K562 (cell line): ENCODE measurements at regions not wholly inside any gene's neighbourhood (a gene's known extent, or its start where the extent isn't known, plus 50 kb on each side); places are given as distances from the start of the nearest gene placed in this dataset.

Source experiments
- ATAC-seq: fragments of 200-7000 bp; cut with Tn5 transposase; 3 replicates; pipeline ENCODE4 v1.9.1; 2020; ENCODE audit warnings: moderate library complexity
- BruUV-seq: library from RNA; stranded (reverse); fragments of 400-500 nt; replicated peaks from 2 replicates; lab custom pipeline; 2021; lab: Mats Ljungman, UMichigan
- CTCF ChIA-PET: fragments of 300-600 bp; formaldehyde crosslinking; extraction: SDS; loops from one replicate; lab custom pipeline; 2021; ENCODE audit warnings: low intra/inter-chr PET ratio; lab: Yijun Ruan, JAX
- POLR2A ChIA-PET: fragments of 300-600, 350-650 bp; sonication (Branson Sonifier 250); formaldehyde crosslinking; extraction: SDS; loops from one replicate; lab custom pipeline; 2021; ENCODE audit warnings: antibody characterized with exemption, inconsistent platforms; lab: Yijun Ruan, JAX
- DNase-seq, 4 experiments: peaks; one replicate each; pipeline versions ENCODE4 v3.0.0 to v3.0.0-alpha.2; 2011 to 2018; ENCODE audit warnings: low spot score in 3 of 4, mixed read lengths in 3 of 4; ENCODE audit errors: extremely low read depth in 1 of 4
- FAIRE-seq: peaks from 2 replicates; lab custom pipeline; 2011; peaks lifted over from hg19 to GRCh38; lab: Jason Lieb, UNC
- H2AFZ ChIP-seq: 2 replicates; pipeline ENCODE4 v1.6.0; 2011; ENCODE audit warnings: low read depth, low read length, control low read depth, inconsistent platforms
- H3K27ac ChIP-seq: fragments of 200-600 bp; 3 replicates; pipeline ENCODE4 v1.8.0; 2011; ENCODE audit warnings: low read depth, mild to moderate bottlenecking, control low read depth, inconsistent platforms, low read length, moderate library complexity, mixed read lengths; ENCODE audit errors: extremely low read depth
- H3K27me3 ChIP-seq, 2 experiments: fragments of 300-600 bp in 1 of 2; 2 replicates in 1 of 2; 3 replicates in 1 of 2; pipeline versions ENCODE4 v1.6.0 to v1.8.0; 2011; ENCODE audit warnings: inconsistent platforms in 2 of 2, low read length in 2 of 2, mild to moderate bottlenecking in 1 of 2, mixed read lengths in 1 of 2, moderate library complexity in 1 of 2; ENCODE audit not compliant: control insufficient read depth in 2 of 2, insufficient read depth in 2 of 2
- H3K36me3 ChIP-seq: fragments of 300-600 bp; 3 replicates; pipeline ENCODE4 v1.8.0; 2011; ENCODE audit warnings: mild to moderate bottlenecking, low read length, inconsistent platforms; ENCODE audit not compliant: control insufficient read depth, insufficient read depth
- H3K4me1 ChIP-seq, 2 experiments: fragments of 200-600 bp in 1 of 2; replicated peaks in 1 of 2; 2 replicates in 1 of 2; 3 replicates in 1 of 2; pipeline versions ENCODE4 v1.5.1 to v1.8.0; 2011; ENCODE audit warnings: inconsistent platforms in 2 of 2, low read length in 2 of 2, mild to moderate bottlenecking in 1 of 2, mixed read lengths in 1 of 2, moderate library complexity in 1 of 2; ENCODE audit not compliant: control insufficient read depth in 2 of 2, insufficient read depth in 2 of 2
- H3K4me2 ChIP-seq: 2 replicates; pipeline ENCODE4 v1.6.1; 2011; ENCODE audit warnings: low read length, control low read depth, inconsistent platforms, mixed read lengths; ENCODE audit not compliant: insufficient read depth
- H3K4me3 ChIP-seq: fragments of 200-600 bp; sonication (generic), shearing (Covaris generic); 2 replicates; pipeline ENCODE4 v1.5.1; 2016; ENCODE audit warnings: control low read depth, inconsistent platforms
- H3K79me2 ChIP-seq: fragments of 200-600 bp; 3 replicates; pipeline ENCODE4 v1.8.0; 2011; ENCODE audit warnings: low read length, inconsistent platforms; ENCODE audit not compliant: control insufficient read depth, insufficient read depth
- H3K9ac ChIP-seq, 2 experiments: 2 replicates each; pipeline versions ENCODE4 v1.6.0 to v1.6.1; 2011; ENCODE audit warnings: low read depth in 2 of 2, low read length in 2 of 2, control low read depth in 1 of 2, inconsistent platforms in 1 of 2, mild to moderate bottlenecking in 1 of 2, mixed read lengths in 1 of 2; ENCODE audit not compliant: insufficient read depth in 1 of 2
- H3K9me1 ChIP-seq: one replicate; pipeline ENCODE4 v1.6.0; 2011; ENCODE audit warnings: inconsistent platforms, mild to moderate bottlenecking, low read length, moderate library complexity; ENCODE audit not compliant: control insufficient read depth, insufficient read depth
- H3K9me3 ChIP-seq: replicated peaks from 2 replicates; pipeline ENCODE4 v1.5.1; 2011; ENCODE audit warnings: low read depth, low read length, inconsistent platforms; ENCODE audit not compliant: control insufficient read depth, insufficient read depth
- H4K20me1 ChIP-seq: replicated peaks from 2 replicates; pipeline ENCODE4 v1.6.1; 2011; ENCODE audit warnings: low read length, inconsistent platforms, mixed read lengths; ENCODE audit not compliant: control insufficient read depth, insufficient read depth
- BDP1 ChIP-seq: IDR thresholded peaks from 3 replicates; pipeline ENCODE4 v1.6.1; 2011; ENCODE audit not compliant: insufficient read length, insufficient read depth
- BRD9 ChIP-seq: fragments of 450-650 bp; IDR thresholded peaks from 2 replicates; pipeline ENCODE4 v1.6.1; 2018; ENCODE audit warnings: low read depth; ENCODE audit not compliant: partially characterized antibody
- CBX5 ChIP-seq: IDR thresholded peaks from 2 replicates; pipeline ENCODE4 v1.6.1; 2014; ENCODE audit warnings: low read depth, borderline replicate concordance
- JUND ChIP-seq, 2 experiments: IDR thresholded peaks; 2 replicates in 1 of 2; 3 replicates in 1 of 2; pipeline ENCODE4 v1.6.1; 2011; ENCODE audit warnings: borderline replicate concordance in 2 of 2, low read depth in 2 of 2, low read length in 2 of 2, improper control_type of control experiment in 1 of 2, missing biosample characterization in 1 of 2, missing genetic modification characterization in 1 of 2, missing genetic modification reagents in 1 of 2
- KLF16 ChIP-seq: IDR thresholded peaks from 2 replicates; pipeline ENCODE4 v1.6.1; 2016; ENCODE audit warnings: antibody characterized with exemption
- MED1 ChIP-seq: sonication (generic); formaldehyde crosslinking; IDR thresholded peaks from 2 replicates; pipeline ENCODE4 v1.8.1; 2023; ENCODE audit warnings: missing genetic modification reagents, borderline replicate concordance
- WGBS: fragments of 100-300 bp; shearing (Covaris generic); methylation state at CpG from one replicate; pipeline ENCODE4 v1.1.6; 2016; ENCODE audit warnings: low coverage, mixed read lengths; ENCODE audit not compliant: insufficient coverage; ENCODE audit errors: missing lambda C conversion rate; 5-methylcytosine and 5-hydroxymethylcytosine counted together
- in situ Hi-C: fragments of 300-500 bp; cut with MboI; formaldehyde crosslinking; loops from 4 replicates; pipeline ENCODE4 v1.15.0; 2018; ENCODE audit warnings: inconsistent platforms, mixed read lengths
- intact Hi-C: fragments of 100-400 bp; cut with micrococcal nuclease; formaldehyde crosslinking; loops from 2 replicates; pipeline ENCODE4 v1.14.2; 2022
- TF ChIP-seq, protein P1 (sequence below): fragments of 250-450 bp; sonication (Bioruptor Pico); IDR thresholded peaks from 2 replicates; pipeline ENCODE4 v1.8.0; 2021; ENCODE audit warnings: moderate library complexity, mild to moderate bottlenecking, inconsistent platforms

DNA sequence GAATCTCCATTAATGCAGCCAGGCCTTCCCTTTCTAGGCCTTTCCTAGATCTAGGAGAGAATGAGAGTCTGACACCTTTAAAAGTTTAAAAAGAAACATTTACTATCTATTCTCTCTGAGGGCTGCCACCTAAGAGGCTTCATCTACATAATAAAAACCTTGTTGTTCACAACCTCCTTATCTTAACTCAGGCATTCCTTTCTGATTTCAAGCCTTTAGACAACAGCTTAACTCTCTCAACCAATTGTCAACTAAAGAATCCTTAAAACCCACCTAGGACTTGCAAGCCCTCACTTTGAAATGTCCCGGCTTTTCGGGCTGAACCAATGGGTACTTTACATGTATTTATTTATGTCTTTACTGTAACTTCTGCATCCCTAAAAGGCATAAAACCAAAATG is 64.3 kb upstream of the RET start:
- H3K9ac ChIP-seq = no peak overlapping the region
- no peak overlapping the region for H3K4me3 ChIP-seq
- WGBS = 2% methylated on average over 2 of the region's 2 CpGs
- H4K20me1 ChIP-seq = no peaks in the 10 kb centered on the region
- no peak overlapping the region for H2AFZ ChIP-seq
- H3K9me3 ChIP-seq = no peaks in the 10 kb centered on the region
- no peak overlapping the region for H3K4me2 ChIP-seq
- ATAC-seq (no peak), DNase-seq (no peak), FAIRE-seq (no peak)
- no peak overlapping the region for H3K27ac ChIP-seq
- intact Hi-C loops = loop anchor here (10.0 kb wide), 1 partner anchor 62 kb away; the partner anchor contains the start of gene RET
- H3K4me1 ChIP-seq = no peaks in the 10 kb centered on the region
- no peaks in the 10 kb centered on the region; a peak in 1 of 5 replicates for H3K27me3 ChIP-seq
- BruUV-seq = no TSS peak
- ChIA-PET POLR2A (no interaction called here), CTCF (no interaction called here)
- TF ChIP-seq JUND (IDR thresholded peaks at IDR 0.05; ENCODE audit: borderline replicate concordance, low read depth, low read length) = no peak
- no peak for TF ChIP-seq JUND (tag; IDR thresholded peaks at IDR 0.05; ENCODE audit: borderline replicate concordance, low read depth, low read length)
- no peak for TF ChIP-seq MED1 (CRISPR knock-in tag)
- TF ChIP-seq CBX5 = no peak
- TF ChIP-seq BDP1 = no peak
- no peak for TF ChIP-seq BRD9
- TF ChIP-seq, protein P1, sequence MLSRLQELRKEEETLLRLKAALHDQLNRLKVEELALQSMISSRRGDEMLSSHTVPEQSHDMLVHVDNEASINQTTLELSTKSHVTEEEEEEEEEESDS = no peak
- no peaks in the 10 kb centered on the region for H3K9me1 ChIP-seq
- H3K79me2 ChIP-seq = no peaks in the 10 kb centered on the region
- H3K36me3 ChIP-seq = no peaks in the 10 kb centered on the region
- in situ Hi-C loops = no loop called here

DNA sequence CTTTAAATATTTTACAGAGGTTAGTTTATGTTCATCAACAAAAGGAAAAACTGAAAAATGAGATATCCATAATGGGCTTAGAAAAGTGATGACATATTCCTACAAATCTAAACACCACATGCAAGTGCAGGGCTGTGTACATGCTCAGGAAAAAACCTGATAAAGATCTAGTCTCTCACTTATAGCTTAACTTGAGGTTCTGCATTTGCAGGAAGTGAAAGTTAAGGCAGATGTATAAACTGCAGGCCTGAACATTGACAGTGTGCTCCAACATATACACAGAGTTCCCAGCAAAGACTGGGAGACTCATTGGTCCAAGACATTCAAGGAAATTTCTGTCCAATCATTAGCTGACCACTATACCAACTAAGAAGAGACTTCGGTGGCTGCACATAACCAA is 63.8 kb upstream of the RET start:
- H3K4me3 ChIP-seq = no peak overlapping the region

More for the DNA sequence above, 63.8 kb upstream of the RET start:
- in situ Hi-C loops = no loop called here
- Histone ChIP-seq H3K9ac (no peak overlapping the region), H2AFZ (no peak overlapping the region)
- DNase-seq (no peak), ATAC-seq (no peak)
- 7% methylated on average over 1 of the region's 1 CpG for WGBS
- no peak for TF ChIP-seq KLF16
- TF ChIP-seq, all 486 proteins: peak for 0
- FAIRE-seq = no peak
- H3K4me1 ChIP-seq = no peaks in the 10 kb centered on the region
- H3K27ac ChIP-seq = no peak overlapping the region
- no peaks in the 10 kb centered on the region for H3K9me1 ChIP-seq
- intact Hi-C loops = loop anchor here (10.0 kb wide), 1 partner anchor 62 kb away; the partner anchor contains the start of gene RET
- no peaks in the 10 kb centered on the region for H3K9me3 ChIP-seq
- ChIA-PET POLR2A (no interaction called here), CTCF (no interaction called here)
- no peaks in the 10 kb centered on the region; a peak in 1 of 5 replicates for H3K27me3 ChIP-seq
- H3K36me3 ChIP-seq = no peaks in the 10 kb centered on the region
- H3K79me2 ChIP-seq = no peaks in the 10 kb centered on the region
- no peak overlapping the region for H3K4me2 ChIP-seq
- no peaks in the 10 kb centered on the region for H4K20me1 ChIP-seq
- no TSS peak for BruUV-seq
